Activated naive CD4-positive, alpha-beta T cell treated with anti-CD3 and anti-CD28 coated beads, Interleukin-2, amount 50 U/mL, for 24 hours (primary cell): ENCODE measurements at regions not wholly inside any gene's neighbourhood (a gene's known extent, or its start where the extent isn't known, plus 50 kb on each side); places are given as distances from the start of the nearest gene placed in this dataset.

ENCODE experiments used
- H3K27ac Mint-ChIP-seq: one replicate; pipeline ENCODE4 v1.8.0; 2021; ENCODE audit warnings: mild to moderate bottlenecking, mixed read lengths
- H3K27me3 Mint-ChIP-seq: one replicate; pipeline ENCODE4 v1.8.0; 2021; ENCODE audit warnings: mixed read lengths
- H3K36me3 Mint-ChIP-seq: one replicate; pipeline ENCODE4 v1.8.0; 2021; ENCODE audit warnings: mixed read lengths
- H3K4me1 Mint-ChIP-seq: one replicate; pipeline ENCODE4 v1.8.0; 2021; ENCODE audit warnings: mixed read lengths
- H3K4me3 Mint-ChIP-seq: one replicate; pipeline ENCODE4 v1.8.0; 2021; ENCODE audit warnings: mild to moderate bottlenecking, mixed read lengths
- H3K9me3 Mint-ChIP-seq: one replicate; pipeline ENCODE4 v1.8.0; 2021; ENCODE audit warnings: mixed read lengths

- H3K36me3 Mint-ChIP-seq, result peaks cover 1% of the 10 kb centered on the region
- no peaks in the 10 kb centered on the region for H3K9me3 Mint-ChIP-seq
- H3K4me3 Mint-ChIP-seq, result no peak overlapping the region
- H3K27ac Mint-ChIP-seq, result no peak overlapping the region
- H3K4me1 Mint-ChIP-seq, result no peaks in the 10 kb centered on the region
- H3K27me3 Mint-ChIP-seq, result no peaks in the 10 kb centered on the region
These were observed 372.1 kb downstream of the SHQ1 start for GRCh38 chr3:72476139-72476483.

- Mint-ChIP-seq H3K9me3 (no peaks in the 10 kb centered on the region), H3K4me3 (no peak overlapping the region)
These were observed 372.7 kb downstream of the SHQ1 start for GRCh38 chr3:72475258-72476138.

DNA sequence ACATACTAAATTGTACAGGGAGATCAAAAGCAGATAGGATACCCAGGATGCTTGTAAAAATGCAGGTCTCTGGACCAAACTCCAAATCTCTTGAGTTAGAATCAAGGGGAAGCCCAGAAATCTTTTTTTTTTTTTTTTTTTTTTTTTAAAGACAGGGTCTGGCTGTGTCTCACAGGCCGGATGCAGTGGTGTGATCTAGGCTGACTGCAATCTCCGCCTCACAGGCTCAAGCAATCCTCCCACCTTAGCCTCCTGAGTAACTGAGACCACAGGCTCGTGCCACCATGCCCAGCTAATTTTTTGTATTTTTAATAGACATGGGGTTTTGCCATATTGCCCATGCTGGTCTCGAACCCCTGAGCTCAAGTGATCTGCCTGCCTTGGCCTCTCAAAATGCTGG is 373.5 kb downstream of the SHQ1 start:
- Mint-ChIP-seq H3K27me3 (no peaks in the 10 kb centered on the region), H3K36me3 (peaks cover 1% of the 10 kb centered on the region), H3K9me3 (no peaks in the 10 kb centered on the region), H3K4me3 (no peak overlapping the region), H3K27ac (no peak overlapping the region), H3K4me1 (no peaks in the 10 kb centered on the region)

More at GRCh38 chr3:72475258-72476138, 372.7 kb downstream of the SHQ1 start:
- H3K27me3 Mint-ChIP-seq, result no peaks in the 10 kb centered on the region
- no peaks in the 10 kb centered on the region for H3K4me1 Mint-ChIP-seq
- peaks cover 1% of the 10 kb centered on the region for H3K36me3 Mint-ChIP-seq
- H3K27ac Mint-ChIP-seq, result no peak overlapping the region

DNA sequence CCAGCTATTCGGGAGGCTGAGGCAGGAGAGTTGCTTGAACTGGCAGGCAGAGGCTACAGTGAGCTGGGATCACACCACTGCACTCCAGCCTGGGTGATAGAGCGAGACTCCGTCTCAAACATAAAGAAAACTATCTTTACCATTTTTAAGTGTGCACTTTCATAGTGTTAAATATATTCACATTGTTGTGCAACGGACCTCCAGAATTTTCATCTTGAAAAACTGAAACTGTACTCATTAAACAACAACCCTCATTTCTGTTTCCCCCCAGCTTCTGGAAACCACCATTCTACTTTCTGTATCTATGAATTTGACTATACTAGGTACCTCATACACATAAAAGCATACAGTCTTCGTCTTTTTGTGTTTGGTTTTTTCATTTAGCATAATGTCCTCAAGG is 375.1 kb downstream of the SHQ1 start:
- H3K27me3 Mint-ChIP-seq, result no peaks in the 10 kb centered on the region
- no peak overlapping the region for H3K4me3 Mint-ChIP-seq
- H3K36me3 Mint-ChIP-seq, result peaks cover 1% of the 10 kb centered on the region
- H3K4me1 Mint-ChIP-seq, result no peaks in the 10 kb centered on the region
- H3K27ac Mint-ChIP-seq, result no peak overlapping the region
- no peaks in the 10 kb centered on the region for H3K9me3 Mint-ChIP-seq

DNA sequence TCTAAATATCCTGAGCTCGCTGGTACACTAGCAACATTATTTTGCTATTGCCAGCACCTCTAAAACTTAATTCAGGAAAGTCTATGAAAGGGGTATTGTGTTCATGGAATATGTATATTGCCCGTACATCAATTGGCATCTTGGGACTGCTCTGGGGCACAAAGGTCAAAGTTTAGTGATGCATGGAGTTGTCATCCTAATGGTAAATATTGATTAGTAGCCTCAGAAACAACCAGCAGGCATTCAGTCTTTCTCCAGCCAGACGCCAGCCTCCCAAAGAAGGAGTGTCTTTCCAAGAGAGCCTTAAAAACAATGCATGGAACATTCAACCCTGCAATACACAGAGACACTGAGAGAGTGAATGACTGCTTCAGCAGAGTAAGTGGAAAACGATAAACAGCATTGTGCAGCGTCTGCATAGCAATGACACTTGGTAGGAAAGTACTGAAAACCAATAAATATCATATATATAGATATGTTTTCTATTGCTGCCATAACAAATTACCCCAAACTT is 377.3 kb downstream of the SHQ1 start:
- Mint-ChIP-seq H3K4me3 (no peak overlapping the region), H3K27ac (no peak overlapping the region), H3K4me1 (no peaks in the 10 kb centered on the region), H3K9me3 (no peaks in the 10 kb centered on the region), H3K36me3 (peaks cover 1% of the 10 kb centered on the region), H3K27me3 (no peaks in the 10 kb centered on the region)

- Mint-ChIP-seq H3K36me3 (no peaks in the 10 kb centered on the region), H3K9me3 (no peaks in the 10 kb centered on the region), H3K27ac (no peak overlapping the region), H3K4me1 (no peaks in the 10 kb centered on the region), H3K27me3 (no peaks in the 10 kb centered on the region), H3K4me3 (no peak overlapping the region)
These were observed 382.4 kb downstream of the SHQ1 start for GRCh38 chr3:72465853-72466252.

DNA sequence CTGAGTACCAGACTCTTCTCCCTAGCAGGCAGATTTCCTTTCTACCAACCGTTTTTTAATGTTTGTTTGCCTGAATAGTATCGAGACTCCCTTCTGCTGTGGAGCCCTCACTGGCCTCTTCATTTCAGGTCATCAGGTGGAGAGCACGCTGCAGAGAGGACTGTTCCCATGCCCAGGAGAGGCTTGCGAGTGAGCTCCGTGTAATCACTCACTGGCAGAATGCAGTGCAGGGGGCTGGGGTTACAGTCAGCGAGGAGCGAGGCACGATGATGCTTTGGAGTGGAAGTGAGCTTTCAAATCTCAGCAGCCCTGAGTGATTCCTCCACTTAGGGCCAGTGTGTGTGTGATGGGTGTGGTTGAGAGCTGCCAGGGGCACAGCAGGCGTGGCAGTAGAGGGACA is 385.2 kb downstream of the SHQ1 start:
- Mint-ChIP-seq H3K9me3 (no peaks in the 10 kb centered on the region), H3K36me3 (no peaks in the 10 kb centered on the region), H3K27me3 (no peaks in the 10 kb centered on the region), H3K4me1 (no peaks in the 10 kb centered on the region), H3K4me3 (no peak overlapping the region), H3K27ac (no peak overlapping the region)

GRCh38 chr3:72462595-72463011 is 385.6 kb downstream of the SHQ1 start:
- Mint-ChIP-seq H3K4me3 (no peak overlapping the region), H3K4me1 (no peaks in the 10 kb centered on the region), H3K9me3 (no peaks in the 10 kb centered on the region), H3K36me3 (no peaks in the 10 kb centered on the region), H3K27me3 (no peaks in the 10 kb centered on the region), H3K27ac (no peak overlapping the region)

DNA sequence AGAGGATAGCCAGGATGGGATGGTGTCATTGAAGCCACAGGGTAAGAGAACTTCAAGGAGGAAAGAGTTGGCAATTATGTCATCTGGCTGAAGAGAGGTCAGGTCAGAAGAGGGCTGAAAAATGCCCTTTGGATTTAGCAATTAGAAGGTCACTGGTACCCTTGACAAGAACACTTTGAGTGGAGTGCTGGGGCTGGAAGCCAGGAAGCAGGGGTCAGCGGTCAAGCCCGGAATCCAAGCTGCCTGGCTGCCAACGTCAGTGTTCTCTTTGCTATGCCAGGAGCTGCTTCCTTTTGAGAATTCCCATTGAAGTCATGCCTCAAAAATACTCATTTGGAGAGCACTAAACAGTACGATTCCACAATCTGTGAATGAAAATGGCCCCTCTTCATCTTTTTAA is 386.5 kb downstream of the SHQ1 start:
- Mint-ChIP-seq H3K4me1 (no peaks in the 10 kb centered on the region), H3K36me3 (no peaks in the 10 kb centered on the region), H3K27ac (no peak overlapping the region), H3K27me3 (no peaks in the 10 kb centered on the region), H3K4me3 (no peak overlapping the region), H3K9me3 (no peaks in the 10 kb centered on the region)

DNA sequence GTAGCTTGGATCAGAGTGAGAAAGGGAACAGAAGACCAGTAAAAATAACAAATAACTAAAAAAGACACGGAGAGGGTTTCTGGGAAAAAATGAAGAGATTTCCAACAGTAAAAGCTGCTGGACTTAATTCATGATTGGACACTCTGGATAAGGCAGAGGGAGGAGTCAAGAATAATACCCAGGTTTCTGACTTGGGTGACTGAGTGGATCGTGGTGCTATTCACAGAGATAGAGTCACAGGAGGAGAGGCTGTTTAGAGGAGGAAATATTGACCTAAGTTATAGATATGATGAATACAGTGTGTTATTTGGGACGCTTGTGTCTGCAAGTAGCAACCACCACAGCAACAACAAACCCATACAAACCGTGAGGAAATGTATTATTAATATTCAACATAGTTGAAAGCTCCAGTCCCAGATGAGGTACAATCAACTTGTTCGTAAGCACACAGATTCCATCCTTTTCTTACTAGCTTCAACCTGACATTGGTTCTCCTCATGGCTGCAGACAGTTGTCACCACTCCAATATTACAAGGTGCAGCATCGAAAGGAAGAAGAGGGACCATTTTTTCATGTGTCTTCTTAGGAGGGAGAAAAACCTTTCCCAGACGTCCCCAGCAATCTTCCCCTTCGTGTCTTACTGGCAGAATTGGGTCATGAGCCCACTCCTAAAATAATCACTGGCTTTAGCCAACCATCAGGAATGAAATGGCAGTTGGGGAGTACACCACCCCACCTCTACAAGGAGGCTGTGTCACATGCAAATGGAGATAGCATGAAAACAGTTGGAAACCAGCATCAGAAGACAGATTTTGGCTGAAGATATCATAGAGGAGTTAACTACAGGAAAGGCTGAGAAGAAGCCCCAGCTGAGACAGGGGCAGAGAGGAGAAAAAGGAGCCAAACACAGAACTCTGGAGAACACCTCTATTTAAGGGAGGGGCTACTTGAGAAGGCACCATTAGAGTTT is 387.8 kb downstream of the SHQ1 start:
- Mint-ChIP-seq H3K27ac (no peak overlapping the region), H3K9me3 (no peaks in the 10 kb centered on the region), H3K4me1 (peaks cover 4% of the 10 kb centered on the region), H3K27me3 (no peaks in the 10 kb centered on the region), H3K4me3 (no peak overlapping the region), H3K36me3 (no peaks in the 10 kb centered on the region)

GRCh38 chr3:72459588-72459987 is 388.7 kb downstream of the SHQ1 start:
- Mint-ChIP-seq H3K4me3 (no peak overlapping the region), H3K4me1 (peaks cover 8% of the 10 kb centered on the region), H3K27ac (no peak overlapping the region), H3K9me3 (no peaks in the 10 kb centered on the region), H3K36me3 (no peaks in the 10 kb centered on the region), H3K27me3 (no peaks in the 10 kb centered on the region)

DNA sequence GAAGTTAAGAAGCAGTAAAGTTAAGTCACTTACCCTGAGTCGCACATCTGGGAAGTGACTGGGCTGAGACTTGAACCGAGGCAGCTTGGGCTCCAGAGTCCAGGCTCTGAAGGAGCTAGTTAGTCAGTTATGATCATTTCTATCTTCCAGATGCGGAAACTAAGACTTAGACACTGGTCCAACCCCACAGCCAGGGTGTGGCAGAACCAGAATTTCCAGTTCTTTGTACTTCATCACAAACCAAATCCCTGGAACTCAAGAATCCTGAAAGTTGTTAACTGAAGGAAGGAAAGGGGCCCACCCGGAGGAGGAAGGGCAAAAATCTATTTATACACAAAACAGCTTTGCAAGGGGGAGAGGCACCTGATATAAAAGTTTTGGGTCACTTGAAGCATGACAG is 389.9 kb downstream of the SHQ1 start:
- Mint-ChIP-seq H3K4me3 (no peak overlapping the region), H3K27ac (no peak overlapping the region)

DNA sequence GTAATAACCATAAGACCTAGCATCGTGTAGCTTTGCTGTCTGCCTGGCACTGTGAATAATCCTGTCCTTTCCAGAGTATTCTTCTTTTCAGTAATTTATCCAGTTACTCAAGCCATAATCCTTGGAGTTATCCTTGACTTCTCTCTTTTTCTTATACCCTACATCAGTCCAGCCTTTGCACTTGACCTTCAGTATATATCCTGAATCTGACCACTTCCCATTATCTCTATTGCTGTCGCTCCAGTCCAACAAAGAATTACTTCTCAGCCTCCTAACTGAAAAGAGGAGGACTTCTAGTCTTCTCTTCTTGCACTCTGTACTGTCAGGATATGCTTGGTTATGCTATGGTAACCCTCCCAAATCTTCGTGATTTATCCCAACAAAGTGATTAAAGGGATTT is 393.8 kb downstream of the SHQ1 start:
- Mint-ChIP-seq H3K4me3 (no peak overlapping the region), H3K4me1 (peaks cover 8% of the 10 kb centered on the region), H3K27ac (no peak overlapping the region), H3K27me3 (no peaks in the 10 kb centered on the region), H3K36me3 (no peaks in the 10 kb centered on the region), H3K9me3 (no peaks in the 10 kb centered on the region)

More for the DNA sequence above, 389.9 kb downstream of the SHQ1 start:
- Mint-ChIP-seq H3K9me3 (no peaks in the 10 kb centered on the region), H3K36me3 (no peaks in the 10 kb centered on the region), H3K4me1 (peaks cover 8% of the 10 kb centered on the region), H3K27me3 (no peaks in the 10 kb centered on the region)

GRCh38 chr3:72453706-72454105 is 394.5 kb downstream of the SHQ1 start:
- Mint-ChIP-seq H3K27me3 (no peaks in the 10 kb centered on the region), H3K27ac (no peak overlapping the region), H3K4me1 (peaks cover 8% of the 10 kb centered on the region), H3K36me3 (no peaks in the 10 kb centered on the region), H3K9me3 (no peaks in the 10 kb centered on the region), H3K4me3 (no peak overlapping the region)

- Mint-ChIP-seq H3K27ac (no peak overlapping the region), H3K4me1 (peaks cover 8% of the 10 kb centered on the region), H3K4me3 (no peak overlapping the region), H3K36me3 (no peaks in the 10 kb centered on the region), H3K27me3 (no peaks in the 10 kb centered on the region), H3K9me3 (no peaks in the 10 kb centered on the region)
These were observed 395.5 kb downstream of the SHQ1 start for GRCh38 chr3:72452745-72453144.

DNA sequence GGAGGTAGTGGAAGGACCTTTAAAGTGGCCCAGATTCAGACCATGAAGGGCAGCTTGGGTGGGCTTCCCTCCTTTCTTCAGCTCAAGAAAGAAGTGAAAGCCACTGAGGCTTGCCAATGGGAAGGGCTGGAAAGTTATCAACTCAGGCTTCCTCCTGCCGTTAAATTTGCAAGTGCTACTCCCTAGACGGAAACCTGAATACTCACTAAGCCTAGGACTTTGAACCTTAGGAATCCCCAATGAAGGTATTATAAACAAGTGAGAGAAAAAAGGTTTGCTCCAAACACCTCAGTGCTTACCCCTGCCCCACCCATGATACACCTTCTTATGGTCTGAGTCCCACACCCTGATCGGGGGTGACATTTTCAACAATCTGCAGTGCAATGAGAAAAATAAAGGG is 396.4 kb downstream of the SHQ1 start:
- Mint-ChIP-seq H3K36me3 (no peaks in the 10 kb centered on the region), H3K4me3 (no peak overlapping the region), H3K4me1 (peaks cover 8% of the 10 kb centered on the region), H3K27ac (no peak overlapping the region), H3K9me3 (no peaks in the 10 kb centered on the region), H3K27me3 (no peaks in the 10 kb centered on the region)
